ENCODE measurements at regions not wholly inside any gene's neighbourhood (a gene's known extent, or its start where the extent isn't known, plus 50 kb on each side); places are given as distances from the start of the nearest gene placed in this dataset.

GRCh38 chr6:55034752-55035151 lies 139.6 kb upstream of the HCRTR2 start:
- TF ChIP-seq CTCF (conservative IDR thresholded peaks at IDR 0.05; ENCODE audit: low read depth, low read length): no peak
- TF ChIP-seq EZH2phosphoT487 (IDR thresholded peaks at IDR 0.05; ENCODE audit: borderline replicate concordance, low read length): no peak
- TF ChIP-seq EZH2 (IDR thresholded peaks at IDR 0.05; ENCODE audit: low read length, unreplicated experiment): no peak

Measured in PC-3 (cell line).